ENCODE measurements at regions not wholly inside any gene's neighbourhood (a gene's known extent, or its start where the extent isn't known, plus 50 kb on each side); places are given as distances from the start of the nearest gene placed in this dataset.

- TF ChIP-seq CTCF (optimal IDR thresholded peaks at IDR 0.05 in 1 of 3, IDR thresholded peaks at IDR 0.05 in 1 of 3, conservative IDR thresholded peaks at IDR 0.05 in 1 of 3; ENCODE audit: extremely low read depth in 1 of 3, insufficient read depth in 2 of 3, low read length in 3 of 3) (no peak), EZH2 (IDR thresholded peaks at IDR 0.05; ENCODE audit: low read length) (no peak)
Measured at GRCh38 chr2:81645745-81646301, 1341.3 kb upstream of the LRRTM1 start.
